Dermis microvascular lymphatic vessel endothelial cell (primary cell): ENCODE measurements at regions not wholly inside any gene's neighbourhood (a gene's known extent, or its start where the extent isn't known, plus 50 kb on each side); places are given as distances from the start of the nearest gene placed in this dataset.

Experiments
- DNase-seq, 2 donors: peaks; one replicate each; pipeline versions ENCODE4 v3.0.0 to v3.0.0-alpha.2; 2010; ENCODE audit warnings: low read depth in 2 of 2

DNA sequence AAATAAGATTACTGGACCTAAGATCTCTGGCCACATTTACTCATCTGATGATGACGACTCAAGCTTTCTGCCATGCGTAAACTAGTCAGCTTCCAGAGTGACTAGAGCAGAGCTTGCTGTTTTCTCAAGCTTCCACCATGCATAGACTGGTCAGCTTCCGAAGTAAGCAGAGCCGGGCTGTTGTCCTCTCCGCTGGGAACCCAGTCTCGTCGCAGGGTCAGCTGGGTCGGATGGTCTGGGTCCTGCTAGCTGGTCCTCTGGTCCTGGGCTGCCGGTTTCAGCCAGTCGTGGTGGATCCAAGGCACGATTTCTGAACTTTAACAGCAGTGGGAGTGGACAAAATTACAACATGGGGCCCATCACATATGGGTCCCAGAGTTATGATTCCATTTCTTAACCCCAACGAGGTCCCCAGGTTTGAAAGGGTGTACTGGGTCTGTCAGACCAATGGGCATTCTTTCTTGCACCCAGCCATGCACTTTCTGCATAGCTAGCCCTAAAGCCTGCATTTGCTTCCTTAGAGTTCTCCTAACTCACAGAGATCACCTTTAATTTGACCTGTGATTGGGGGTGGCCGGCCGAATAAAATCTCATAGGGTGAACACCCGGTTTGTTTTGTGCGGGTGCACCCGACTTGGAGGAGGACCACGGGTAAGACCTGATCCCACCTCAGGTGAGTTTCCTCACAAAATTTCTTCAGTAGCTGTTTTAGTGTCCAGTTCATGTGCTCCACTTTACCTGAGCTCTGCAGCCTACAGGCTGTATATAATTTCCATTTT, 1312.8 kb downstream of the TMEM121 start:
- no peak for DNase-seq

GRCh38 chr14:106840258-106840657, 1313.9 kb downstream of the TMEM121 start:
- DNase-seq, result no peak

DNA sequence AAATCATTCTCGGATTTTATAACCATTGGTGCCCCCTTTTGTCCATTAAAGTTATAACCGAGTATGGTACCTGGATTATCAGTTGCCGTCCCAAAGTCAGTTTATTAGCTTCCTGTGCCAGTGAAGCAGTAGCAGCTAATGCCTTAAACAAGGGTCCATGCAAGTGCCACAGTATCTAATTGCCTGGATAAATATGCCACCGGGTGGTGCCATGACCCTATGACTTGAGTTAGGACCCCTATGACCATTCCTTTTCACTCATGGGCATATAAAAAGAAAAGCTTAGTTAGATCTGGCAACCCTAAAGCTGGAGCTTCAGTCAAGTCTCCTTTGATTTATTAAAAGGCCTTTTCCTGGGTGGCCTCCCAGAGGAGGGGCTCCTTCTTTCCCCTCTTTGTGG, 1314.6 kb downstream of the TMEM121 start:
- DNase-seq, result no peak

GRCh38 chr14:106841701-106842100, 1315.3 kb downstream of the TMEM121 start:
- no peak for DNase-seq

GRCh38 chr14:106842687-106843086, 1316.3 kb downstream of the TMEM121 start:
- no peak for DNase-seq

DNA sequence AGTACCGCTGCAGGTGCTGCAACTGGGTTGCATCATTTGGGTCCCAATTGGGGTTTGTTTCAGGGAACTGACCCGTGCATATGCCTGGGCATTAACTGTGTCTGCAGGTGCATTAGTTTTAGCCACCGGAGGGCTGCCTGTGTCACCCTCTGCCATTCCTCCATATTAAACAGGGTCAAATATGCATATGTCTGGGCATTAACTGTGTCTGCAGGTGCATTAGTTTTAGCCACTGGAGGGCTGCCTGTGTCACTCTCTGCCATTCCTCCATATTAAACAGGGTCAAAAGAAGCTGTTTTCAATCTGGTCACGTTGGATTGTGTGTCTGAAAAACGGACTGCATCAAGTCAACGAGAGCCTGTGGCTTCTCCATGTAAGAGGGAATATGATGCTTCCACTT, 1317.0 kb downstream of the TMEM121 start:
- DNase-seq, result no peak

GRCh38 chr14:106843951-106844483, 1317.6 kb downstream of the TMEM121 start:
- DNase-seq, result no peak

- DNase-seq, result no peak
These were observed 1318.4 kb downstream of the TMEM121 start for GRCh38 chr14:106844608-106845285.

DNA sequence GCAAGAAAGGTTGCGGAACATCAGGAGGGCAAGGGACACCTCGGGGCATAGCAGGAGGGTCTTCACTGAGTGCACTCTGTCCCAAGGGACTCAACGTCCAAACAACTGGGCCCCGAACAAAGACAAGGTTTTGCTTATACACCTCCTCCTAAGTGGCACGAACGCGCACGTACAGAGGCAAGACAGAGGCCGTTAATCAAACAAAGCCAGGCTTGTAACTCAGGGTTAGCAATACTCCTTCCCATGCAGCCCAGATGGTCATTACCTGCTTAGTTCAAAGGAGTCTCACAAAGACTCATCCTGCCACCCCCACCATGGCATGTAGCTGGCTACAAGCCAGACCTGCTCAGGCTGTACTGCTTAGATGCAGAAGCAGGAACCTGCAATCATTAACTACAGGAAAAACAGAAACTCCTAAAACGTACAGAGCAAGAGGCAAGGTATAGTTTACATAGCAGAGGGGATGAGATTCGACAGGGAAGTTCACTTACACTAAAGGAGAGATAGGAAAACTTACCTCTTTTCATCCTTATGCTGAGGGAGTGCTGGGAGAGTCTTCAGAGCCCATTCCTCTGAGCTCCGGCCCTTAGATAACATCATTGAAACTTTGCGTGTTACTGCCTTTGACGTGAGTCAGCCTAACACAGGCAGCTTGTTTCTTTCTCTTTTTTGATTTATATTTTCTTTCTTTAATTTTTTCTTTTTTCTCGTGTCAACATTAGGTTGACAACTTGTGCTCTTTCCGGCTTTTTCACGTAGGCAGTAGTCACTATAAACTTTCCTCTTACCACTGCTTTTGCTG, 1319.1 kb downstream of the TMEM121 start:
- no peak for DNase-seq

DNA sequence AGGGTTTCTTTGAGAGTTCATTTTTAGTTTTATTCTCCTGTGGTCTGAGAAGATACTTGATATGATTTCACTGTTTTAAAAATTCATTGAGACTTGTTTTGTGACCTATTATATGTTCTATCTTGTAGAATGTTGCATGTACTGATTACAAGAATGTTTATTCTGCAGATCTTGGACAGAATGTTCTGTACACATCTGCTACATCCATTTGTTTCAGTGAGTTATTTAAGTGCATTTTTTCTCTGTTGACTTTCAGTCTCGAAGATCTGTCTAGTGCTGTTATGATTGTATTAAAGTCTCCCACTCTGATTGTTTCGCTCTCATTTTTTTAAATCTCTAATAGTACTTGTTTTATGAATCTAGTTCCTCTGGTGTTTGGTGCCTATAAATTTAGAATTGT, 1319.8 kb downstream of the TMEM121 start:
- no peak for DNase-seq

DNA sequence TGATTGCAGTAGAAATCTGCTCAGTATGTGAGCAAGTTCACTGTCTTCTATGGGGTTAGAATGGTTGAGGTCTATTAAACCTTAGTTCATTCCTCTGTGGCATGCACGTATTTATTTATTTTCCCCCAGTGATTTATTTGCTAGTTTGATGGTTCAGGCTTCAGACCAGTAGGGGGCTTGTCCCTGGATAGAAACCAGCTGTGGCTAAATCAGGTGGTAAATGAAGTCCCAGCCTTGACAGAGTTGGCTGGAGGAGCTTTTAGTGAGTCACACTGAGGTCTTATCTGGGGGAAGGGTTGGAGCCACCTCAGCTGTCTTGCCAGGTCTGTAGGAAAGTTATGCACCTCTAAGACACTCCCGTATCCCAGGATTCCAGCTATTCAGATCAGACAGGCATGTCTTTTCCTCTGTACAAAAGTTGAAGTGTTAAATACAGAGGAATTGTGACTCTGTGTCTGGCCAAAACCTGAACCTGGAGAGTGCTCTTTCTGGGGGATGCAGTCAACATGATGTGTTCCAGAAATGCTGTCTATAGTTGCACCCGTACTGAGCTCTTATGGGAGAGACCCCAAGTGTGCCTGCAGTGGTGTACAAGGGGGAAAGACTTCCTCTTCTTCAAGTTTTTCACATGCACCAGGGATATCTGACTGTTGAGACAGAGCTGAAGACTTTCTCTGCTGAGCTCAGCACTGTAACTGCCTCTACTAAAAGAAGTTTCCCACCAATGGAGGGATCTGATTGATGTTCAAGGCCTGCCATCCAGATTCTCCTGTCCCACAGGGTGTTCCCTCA, 1322.1 kb downstream of the TMEM121 start:
- no peak for DNase-seq

DNA sequence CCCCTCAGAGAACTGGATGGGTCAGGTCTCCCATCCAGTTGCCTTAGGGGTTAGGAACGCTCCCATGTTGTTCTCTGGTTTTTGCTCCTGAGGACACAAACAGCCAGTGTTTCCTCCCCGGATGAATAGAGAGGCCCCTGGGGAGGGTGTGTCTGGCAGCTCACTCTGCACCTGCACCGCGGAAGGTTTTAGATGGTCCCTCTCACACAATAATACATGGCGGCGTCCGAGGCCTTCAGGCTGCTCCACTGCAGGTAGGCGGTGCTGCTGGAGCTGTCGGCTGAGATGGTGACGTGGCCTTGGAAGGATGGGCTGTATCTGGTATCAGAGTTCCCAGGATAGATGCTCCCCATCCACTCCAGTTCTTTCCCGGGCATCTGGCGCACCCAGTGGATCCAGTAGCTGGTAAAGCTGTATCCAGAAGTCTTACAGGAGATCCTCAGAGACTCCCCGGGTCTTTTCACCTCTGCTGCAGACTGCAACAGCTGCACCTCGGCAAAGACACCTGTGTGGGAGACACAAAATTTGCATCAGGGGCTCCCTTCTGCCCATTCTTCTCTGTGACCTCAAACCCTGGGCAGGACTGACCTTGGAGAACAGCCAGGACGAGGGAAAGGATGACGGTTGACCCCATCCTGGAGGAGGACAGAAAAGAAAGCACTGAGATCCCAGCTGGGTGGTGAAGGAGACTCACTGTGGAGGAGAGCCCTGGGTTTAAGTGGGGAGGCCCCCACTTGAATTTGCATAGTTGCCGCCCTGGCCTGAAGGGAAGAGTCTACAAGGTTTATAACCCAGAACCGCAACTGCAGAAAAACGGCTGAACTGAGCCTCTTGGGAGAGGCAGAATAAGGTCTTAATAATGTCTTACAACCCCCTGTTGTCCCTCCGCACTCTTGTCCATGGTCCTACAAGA, 1324.8 kb downstream of the TMEM121 start:
- DNase-seq, result no peak

DNA sequence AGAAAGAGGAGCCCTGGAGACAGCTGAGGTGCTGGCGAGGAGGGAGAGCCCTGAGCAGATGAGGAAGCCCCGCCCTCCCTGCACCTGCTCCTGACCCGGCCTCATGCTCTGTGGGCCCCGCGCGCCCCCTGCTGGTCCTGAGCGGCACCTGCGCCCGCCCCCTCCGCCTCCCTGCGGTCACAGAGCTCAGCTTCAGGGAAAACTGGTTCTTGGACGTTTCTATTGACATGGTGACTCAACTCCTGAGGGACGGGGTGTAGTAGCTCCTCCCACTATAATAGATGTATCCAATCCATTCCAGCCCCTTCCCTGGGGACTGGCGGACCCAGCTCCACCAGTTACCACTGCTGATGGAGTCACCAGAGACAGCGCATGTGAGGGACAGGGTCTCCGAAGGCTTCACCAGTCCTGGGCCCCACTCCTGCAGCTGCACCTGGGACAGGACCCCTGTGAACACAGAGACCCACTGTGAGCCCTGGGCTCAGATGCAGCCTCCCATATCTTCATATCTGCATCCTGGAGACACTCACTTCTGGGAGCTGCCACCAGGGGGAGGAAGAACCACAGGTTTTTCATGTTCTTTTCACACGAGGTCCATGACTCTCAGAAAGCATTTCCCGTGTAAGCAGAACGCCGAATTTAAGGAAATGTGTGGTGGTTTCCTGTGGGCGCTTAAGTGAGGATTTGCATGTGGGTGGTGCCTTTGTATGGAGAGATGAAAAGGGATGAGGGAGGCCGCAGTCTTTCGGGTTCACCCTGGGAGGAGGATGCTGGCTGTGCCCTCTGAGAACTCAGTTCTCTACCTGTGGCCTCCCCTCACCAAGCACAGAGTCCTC, 1346.4 kb downstream of the TMEM121 start:
- no peak for DNase-seq

GRCh38 chr14:106874350-106874749, 1348.0 kb downstream of the TMEM121 start:
- DNase-seq, result no peak

- DNase-seq, result no peak
These were observed 1349.1 kb downstream of the TMEM121 start for GRCh38 chr14:106875503-106875902.

DNA sequence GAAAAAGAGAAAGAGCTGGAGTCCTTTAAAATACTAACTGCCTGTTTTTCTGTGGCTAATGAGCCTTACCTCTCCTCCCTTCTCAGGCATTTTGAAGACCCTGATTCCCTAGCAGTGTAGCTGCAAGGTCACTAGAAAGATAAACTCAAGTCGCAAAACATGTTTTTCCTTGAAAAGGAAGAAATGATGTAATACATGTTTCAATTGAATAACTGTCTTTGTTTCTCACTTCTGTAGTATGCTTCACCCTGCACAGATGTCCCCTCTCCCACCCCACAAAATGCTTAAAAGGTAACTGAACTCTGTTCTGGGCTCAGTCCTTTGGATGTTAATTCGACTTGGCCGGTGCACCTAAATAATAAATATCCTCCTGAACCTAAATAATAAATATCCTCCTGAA, 1350.3 kb downstream of the TMEM121 start:
- DNase-seq, result no peak

GRCh38 chr14:106877517-106877916, 1351.1 kb downstream of the TMEM121 start:
- no peak for DNase-seq

DNA sequence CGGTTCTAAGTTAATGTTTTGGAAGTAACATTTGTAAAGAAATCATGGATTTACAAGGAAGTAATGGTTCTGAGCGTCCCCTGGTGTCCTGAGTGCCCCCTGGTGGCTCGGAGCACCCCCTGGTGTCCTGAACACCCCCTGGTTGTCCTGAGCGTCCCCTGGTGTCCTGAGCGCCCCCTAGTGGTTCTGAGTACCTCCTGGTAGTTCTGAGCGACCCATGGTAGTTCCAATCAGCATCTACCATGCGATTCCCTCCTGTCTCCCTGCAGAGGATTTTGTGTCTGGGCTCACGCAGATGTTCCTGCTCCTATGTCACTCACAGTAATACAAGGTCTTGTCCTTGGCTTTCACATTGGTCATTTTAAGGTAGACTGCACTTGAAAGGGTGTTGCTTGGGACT, 1352.9 kb downstream of the TMEM121 start:
- DNase-seq, result peak in 1 of 2 donors; percentile 23

DNA sequence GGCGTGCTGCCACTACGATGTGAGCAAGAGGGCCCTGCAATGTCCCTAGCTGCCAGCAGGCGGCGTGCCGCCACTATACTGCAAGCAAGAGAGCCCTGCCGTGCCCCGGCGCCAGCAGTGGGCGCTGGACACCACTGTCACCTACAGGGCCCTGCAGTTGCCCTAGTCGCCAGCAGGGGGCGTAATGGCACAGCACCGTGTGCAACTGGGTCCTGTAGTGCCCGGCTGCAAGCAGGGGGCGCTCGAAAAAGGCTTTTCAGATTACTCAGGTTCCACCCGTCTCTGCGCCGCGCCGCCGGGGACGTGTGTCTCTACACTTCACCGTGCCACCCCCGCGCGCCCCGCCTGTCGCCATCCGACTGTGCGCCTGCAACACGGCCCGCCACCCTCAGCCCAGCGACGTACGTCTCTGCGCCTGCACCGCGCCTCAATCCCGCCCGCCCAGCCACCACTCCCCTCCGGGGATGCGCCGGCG, 1356.9 kb downstream of the TMEM121 start:
- DNase-seq, result peak in 1 of 2 donors; percentile 7
